Peyer's patch (tissue), 4 donors: ENCODE measurements at regions not wholly inside any gene's neighbourhood (a gene's known extent, or its start where the extent isn't known, plus 50 kb on each side); places are given as distances from the start of the nearest gene placed in this dataset.

Experiments
- POLR2A ChIP-seq, 2 donors: fragments of 450-650 bp; IDR thresholded peaks; one replicate each; pipeline ENCODE4 v1.5.1; 2017; ENCODE audit warnings: antibody characterized with exemption in 2 of 2, mild to moderate bottlenecking in 2 of 2, moderate library complexity in 2 of 2
- TF ChIP-seq, protein P1 (sequence below), 6 experiments: fragments of 450-650 bp in 4 of 6; fragments of 200-600 bp in 2 of 6; sonication (generic) in 1 of 6; IDR thresholded peaks; one replicate each; pipeline ENCODE4 v1.5.1; 2017 to 2019; ENCODE audit warnings: antibody characterized with exemption in 6 of 6, mild to moderate bottlenecking in 3 of 6, moderate library complexity in 1 of 6

DNA sequence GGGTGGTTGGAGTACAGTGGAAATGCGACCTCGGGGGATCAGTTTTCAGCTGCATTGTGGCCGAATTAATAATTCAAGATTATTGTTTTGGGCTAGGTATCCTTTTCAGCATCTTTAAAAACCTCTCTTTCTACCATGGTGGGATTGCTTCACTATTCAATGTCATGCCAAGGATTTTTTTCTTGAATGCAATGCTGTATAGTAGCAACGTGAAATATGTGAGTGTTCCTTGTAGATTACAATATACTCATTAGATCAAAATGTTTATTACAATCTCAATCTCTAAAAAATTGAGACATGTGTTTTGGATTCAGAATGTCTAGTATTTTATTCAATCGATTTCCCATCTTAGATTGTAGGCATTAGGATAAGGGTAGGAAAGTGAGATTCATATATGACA lies 586.5 kb upstream of the TBL1XR1 start:
- TF ChIP-seq, protein P1, sequence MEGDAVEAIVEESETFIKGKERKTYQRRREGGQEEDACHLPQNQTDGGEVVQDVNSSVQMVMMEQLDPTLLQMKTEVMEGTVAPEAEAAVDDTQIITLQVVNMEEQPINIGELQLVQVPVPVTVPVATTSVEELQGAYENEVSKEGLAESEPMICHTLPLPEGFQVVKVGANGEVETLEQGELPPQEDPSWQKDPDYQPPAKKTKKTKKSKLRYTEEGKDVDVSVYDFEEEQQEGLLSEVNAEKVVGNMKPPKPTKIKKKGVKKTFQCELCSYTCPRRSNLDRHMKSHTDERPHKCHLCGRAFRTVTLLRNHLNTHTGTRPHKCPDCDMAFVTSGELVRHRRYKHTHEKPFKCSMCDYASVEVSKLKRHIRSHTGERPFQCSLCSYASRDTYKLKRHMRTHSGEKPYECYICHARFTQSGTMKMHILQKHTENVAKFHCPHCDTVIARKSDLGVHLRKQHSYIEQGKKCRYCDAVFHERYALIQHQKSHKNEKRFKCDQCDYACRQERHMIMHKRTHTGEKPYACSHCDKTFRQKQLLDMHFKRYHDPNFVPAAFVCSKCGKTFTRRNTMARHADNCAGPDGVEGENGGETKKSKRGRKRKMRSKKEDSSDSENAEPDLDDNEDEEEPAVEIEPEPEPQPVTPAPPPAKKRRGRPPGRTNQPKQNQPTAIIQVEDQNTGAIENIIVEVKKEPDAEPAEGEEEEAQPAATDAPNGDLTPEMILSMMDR (IDR thresholded peaks at IDR 0.05), result no peak
- TF ChIP-seq POLR2A (IDR thresholded peaks at IDR 0.05), result no peak
